PC-3 (cell line): ENCODE measurements at regions not wholly inside any gene's neighbourhood (a gene's known extent, or its start where the extent isn't known, plus 50 kb on each side); places are given as distances from the start of the nearest gene placed in this dataset.

ENCODE experiments used
- ATAC-seq: fragments of 200-7000 bp; cut with Tn5 transposase; 2 replicates; pipeline ENCODE4 v1.9.1; 2020; ENCODE audit warnings: mild to moderate bottlenecking, moderate library complexity
- BruUV-seq: library from RNA; stranded (reverse); fragments of 400-500 nt; replicated peaks from 2 replicates; lab custom pipeline; 2021; lab: Mats Ljungman, UMichigan
- CTCF ChIA-PET: fragments of 300-600 bp; sonication (Branson Sonifier 250); formaldehyde crosslinking; loops from one replicate; lab custom pipeline; 2022; ENCODE audit warnings: antibody characterized with exemption; lab: Charles Lee
- POLR2A ChIA-PET: fragments of 300-600 bp; sonication (Branson Sonifier 250); formaldehyde crosslinking; loops from one replicate; lab custom pipeline; 2022; ENCODE audit warnings: antibody characterized with exemption; ENCODE audit not compliant: unreplicated experiment; lab: Charles Lee
- DNase-seq: peaks from one replicate; pipeline ENCODE4 v3.0.0-alpha.2; 2015
- H2AFZ ChIP-seq: fragments of 300-600 bp; sonication (generic); 2 replicates; pipeline ENCODE4 v1.6.0; 2016; ENCODE audit warnings: antibody characterized with exemption, low read length
- H3F3A ChIP-seq: fragments of 300-600 bp; sonication (generic); one replicate; pipeline ENCODE4 v1.6.0; 2017; ENCODE audit warnings: antibody characterized with exemption, low read length, control low read depth, mild to moderate bottlenecking; ENCODE audit not compliant: unreplicated experiment
- H3K27ac ChIP-seq: fragments of 300-600 bp; sonication (generic); 2 replicates; pipeline ENCODE4 v1.5.1; 2016; ENCODE audit warnings: mild to moderate bottlenecking, low read length
- H3K27me3 ChIP-seq: fragments of 300-600 bp; sonication (generic); 2 replicates; pipeline ENCODE4 v1.6.1; 2016; ENCODE audit warnings: low read length, mixed read lengths
- H3K36me3 ChIP-seq: fragments of 300-600 bp; sonication (generic); 2 replicates; pipeline ENCODE4 v1.6.1; 2016; ENCODE audit warnings: low read depth, mixed run types, low read length, mixed read lengths
- H3K4me1 ChIP-seq: fragments of 300-600 bp; sonication (generic); 2 replicates; pipeline ENCODE4 v1.5.1; 2016; ENCODE audit warnings: low read length; ENCODE audit not compliant: insufficient read depth
- H3K4me2 ChIP-seq: fragments of 300-600 bp; sonication (generic); 2 replicates; pipeline ENCODE4 v1.6.0; 2016; ENCODE audit warnings: low read length
- H3K4me3 ChIP-seq: fragments of 300-600 bp; sonication (generic); 2 replicates; pipeline ENCODE4 v1.5.1; 2016; ENCODE audit warnings: mild to moderate bottlenecking, low read length, mixed read lengths
- H3K79me2 ChIP-seq: fragments of 300-600 bp; sonication (generic); 2 replicates; pipeline ENCODE4 v1.6.1; 2017; ENCODE audit warnings: low read length, mixed read lengths
- H3K9ac ChIP-seq: fragments of 300-600 bp; sonication (generic); 2 replicates; pipeline ENCODE4 v1.6.0; 2016; ENCODE audit warnings: mild to moderate bottlenecking, low read length
- H3K9me2 ChIP-seq: fragments of 300-600 bp; sonication (generic); replicated peaks from 2 replicates; pipeline ENCODE4 v1.6.1; 2016; ENCODE audit warnings: mixed run types, low read length, mixed read lengths
- H3K9me3 ChIP-seq: fragments of 300-600 bp; sonication (generic); 2 replicates; pipeline ENCODE4 v1.6.1; 2016; ENCODE audit warnings: low read length, mixed read lengths
- H4K20me1 ChIP-seq: fragments of 300-600 bp; sonication (generic); 2 replicates; pipeline ENCODE4 v1.6.1; 2016; ENCODE audit warnings: low read length, mixed read lengths
- CTCF ChIP-seq: fragments of 300-600 bp; sonication (generic); conservative IDR thresholded peaks from 2 replicates; pipeline ENCODE4 v1.5.1; 2017; ENCODE audit warnings: antibody characterized with exemption, low read depth, mild to moderate bottlenecking, low read length
- EZH2 ChIP-seq: fragments of 300-600 bp; sonication (generic); IDR thresholded peaks from one replicate; pipeline ENCODE4 v1.6.1; 2017; ENCODE audit warnings: antibody characterized with exemption, mild to moderate bottlenecking, low read length; ENCODE audit not compliant: unreplicated experiment
- EZH2phosphoT487 ChIP-seq: fragments of 300-600 bp; sonication (generic); IDR thresholded peaks from 2 replicates; pipeline ENCODE4 v1.6.1; 2018; ENCODE audit warnings: mild to moderate bottlenecking, antibody characterized with exemption, low read length, borderline replicate concordance
- intact Hi-C: fragments of 100-400 bp; cut with micrococcal nuclease; formaldehyde crosslinking; loops from 2 replicates; pipeline ENCODE4 v1.9.0; 2023

GRCh38 chr21:25456672-25457071 lies 150.6 kb downstream of the MRPL39 start:
- Histone ChIP-seq H3K4me2 (peak overlapping the region; percentile 72), H3F3A (no peaks in the 10 kb centered on the region), H3K9me3 (no peaks in the 10 kb centered on the region), H3K9me2 (no peaks in the 10 kb centered on the region), H3K4me1 (peaks cover 17% of the 10 kb centered on the region), H2AFZ (peak overlapping the region; percentile 10), H3K79me2 (no peaks in the 10 kb centered on the region), H3K9ac (peak overlapping the region; percentile 68), H4K20me1 (no peaks in the 10 kb centered on the region), H3K4me3 (no peak overlapping the region), H3K27me3 (no peaks in the 10 kb centered on the region), H3K27ac (peak overlapping the region; percentile 86), H3K36me3 (no peaks in the 10 kb centered on the region)
- no TSS peak for BruUV-seq
- ChIA-PET CTCF (interaction anchor here (0.6 kb wide), 1 partner anchor 126 kb away, joined by 3 read pairs; no protein-coding TSS in a partner anchor), POLR2A (no interaction called here)
- DNase-seq (peak; percentile 52), ATAC-seq (peak; percentile 41)
- intact Hi-C loops, result no loop called here
- TF ChIP-seq CTCF (no peak), EZH2 (no peak), EZH2phosphoT487 (no peak)

- CTCF ChIA-PET, result no interaction called here
- ATAC-seq (no peak), DNase-seq (peak; percentile 26)
- POLR2A ChIA-PET, result no interaction called here
- TF ChIP-seq EZH2phosphoT487 (no peak), CTCF (no peak), EZH2 (no peak)
- Histone ChIP-seq H4K20me1 (no peaks in the 10 kb centered on the region), H3K9ac (no peak overlapping the region), H3K4me3 (no peak overlapping the region), H3K79me2 (no peaks in the 10 kb centered on the region), H3K9me2 (no peaks in the 10 kb centered on the region), H3K27ac (no peak overlapping the region), H3K4me1 (peaks cover 24% of the 10 kb centered on the region), H3F3A (no peaks in the 10 kb centered on the region), H3K27me3 (no peaks in the 10 kb centered on the region), H3K4me2 (no peak overlapping the region), H2AFZ (no peak overlapping the region), H3K36me3 (no peaks in the 10 kb centered on the region), H3K9me3 (no peaks in the 10 kb centered on the region)
- no TSS peak for BruUV-seq
- intact Hi-C loops, result loop anchor here (5.0 kb wide), 1 partner anchor 119 kb away; no protein-coding TSS in a partner anchor
These were observed 153.8 kb downstream of the MRPL39 start for GRCh38 chr21:25453524-25453923.

GRCh38 chr21:25449950-25450349 lies 157.3 kb downstream of the MRPL39 start:
- no peaks in the 10 kb centered on the region for H3K27me3 ChIP-seq
- H4K20me1 ChIP-seq, result no peaks in the 10 kb centered on the region
- no peaks in the 10 kb centered on the region for H3F3A ChIP-seq
- ATAC-seq (no peak), DNase-seq (no peak)
- intact Hi-C loops, result loop anchor here (5.0 kb wide), 1 partner anchor 122 kb away; no protein-coding TSS in a partner anchor
- TF ChIP-seq EZH2phosphoT487 (no peak), EZH2 (no peak), CTCF (no peak)
- H3K9ac ChIP-seq, result no peak overlapping the region
- BruUV-seq, result no TSS peak
- no peaks in the 10 kb centered on the region for H3K9me3 ChIP-seq
- no peak overlapping the region for H3K4me2 ChIP-seq
- no peak overlapping the region for H2AFZ ChIP-seq
- no peak overlapping the region for H3K27ac ChIP-seq
- peaks cover 9% of the 10 kb centered on the region for H3K4me1 ChIP-seq
- ChIA-PET CTCF (no interaction called here), POLR2A (no interaction called here)
- H3K79me2 ChIP-seq, result no peaks in the 10 kb centered on the region
- H3K9me2 ChIP-seq, result no peaks in the 10 kb centered on the region
- no peaks in the 10 kb centered on the region for H3K36me3 ChIP-seq
- H3K4me3 ChIP-seq, result no peak overlapping the region
